Inferior parietal cortex (tissue), 1 donor: ENCODE measurements at regions not wholly inside any gene's neighbourhood (a gene's known extent, or its start where the extent isn't known, plus 50 kb on each side); places are given as distances from the start of the nearest gene placed in this dataset.
"Not testable (repeated sequence)": the region's sequence is repeated elsewhere in the genome, so short reads cannot be mapped to it uniquely, and the experiment has no call there.

ENCODE experiments used
- DNase-seq: peaks from one replicate; pipeline ENCODE4 v3.0.0-alpha.2; 2016; ENCODE audit errors: extremely low spot score

DNA sequence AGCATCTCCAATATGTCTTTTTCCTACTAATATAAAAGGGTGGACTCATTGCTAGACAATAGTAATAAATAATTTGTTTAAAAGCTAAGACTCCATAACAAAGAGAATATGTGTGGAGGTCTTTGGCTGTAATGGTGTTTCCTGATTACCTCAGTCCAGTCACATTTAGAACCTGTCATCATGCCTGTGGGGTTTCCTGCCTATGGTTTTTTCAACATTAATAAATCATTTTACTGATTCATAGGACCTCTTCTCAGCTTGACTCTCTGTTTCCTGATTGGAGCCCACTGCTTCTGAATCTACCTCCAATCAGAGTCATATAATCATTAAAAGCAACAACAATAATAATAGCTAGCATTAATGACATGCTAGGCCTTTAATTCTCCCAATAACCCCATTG lies 52.4 kb upstream of the GNAI1 start:
- DNase-seq = no peak

DNA sequence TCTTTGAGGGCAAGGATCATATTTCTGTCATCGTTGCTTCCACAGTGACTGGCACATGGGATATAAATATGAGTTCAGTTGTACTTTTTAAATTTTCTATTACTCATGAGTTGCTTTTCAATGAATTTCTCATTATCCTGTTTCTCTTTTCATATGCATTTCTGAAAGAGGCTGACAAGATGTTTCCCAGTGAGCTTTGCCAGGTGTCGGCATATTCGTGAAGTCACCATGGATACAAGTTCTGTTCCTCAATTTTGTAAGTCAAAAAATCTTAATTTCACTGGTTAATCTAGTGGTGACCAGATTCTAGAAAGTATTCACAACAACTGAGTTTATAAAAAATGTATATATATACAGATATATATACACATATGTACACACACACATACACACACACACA lies 55.7 kb upstream of the GNAI1 start:
- no peak for DNase-seq

DNA sequence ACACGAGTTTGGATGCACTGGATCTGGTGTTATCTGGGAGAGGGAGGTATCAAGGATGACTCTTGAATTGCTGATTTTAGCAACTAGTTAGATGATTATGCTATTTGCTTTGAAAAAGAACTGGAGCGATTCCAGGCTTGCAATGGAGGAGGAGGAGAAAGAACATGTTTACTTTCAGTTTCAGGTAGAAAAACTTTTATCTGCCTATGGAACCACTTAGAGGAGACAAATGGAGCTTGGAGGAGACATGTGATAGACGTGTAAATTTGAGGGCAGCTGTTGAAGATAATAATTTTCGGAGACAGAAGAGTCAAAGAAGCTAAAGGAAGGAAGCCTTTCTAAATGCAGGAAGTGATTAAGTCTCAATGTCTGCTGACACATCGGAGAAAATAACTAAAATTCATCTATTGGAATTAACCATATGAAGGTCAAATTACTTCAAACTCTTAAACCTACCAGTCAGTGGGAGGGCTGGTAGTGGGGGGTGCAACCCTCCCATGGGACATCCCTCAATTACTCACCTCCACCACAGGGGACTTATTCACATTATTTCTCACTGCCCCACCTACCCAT lies 56.4 kb upstream of the GNAI1 start:
- DNase-seq = no peak

DNA sequence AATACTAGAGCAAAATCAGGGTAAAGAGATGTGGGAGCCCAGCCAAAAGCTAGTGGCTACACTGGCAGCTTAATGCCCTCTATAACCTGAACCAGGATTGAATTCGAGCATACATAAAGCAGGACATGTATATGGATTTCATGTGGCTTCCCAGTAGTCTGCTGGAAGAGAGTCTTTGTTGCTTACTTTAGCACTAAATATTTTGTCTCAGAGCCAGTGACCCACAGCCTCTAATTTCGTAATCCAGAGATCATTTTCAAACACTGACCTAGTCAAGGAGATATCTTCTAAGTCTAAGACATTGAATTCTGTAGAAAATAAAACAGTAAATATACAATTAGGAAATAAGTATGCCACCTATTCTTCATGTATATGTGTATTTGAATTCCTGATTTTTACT lies 64.2 kb upstream of the GNAI1 start:
- DNase-seq = no peak

DNA sequence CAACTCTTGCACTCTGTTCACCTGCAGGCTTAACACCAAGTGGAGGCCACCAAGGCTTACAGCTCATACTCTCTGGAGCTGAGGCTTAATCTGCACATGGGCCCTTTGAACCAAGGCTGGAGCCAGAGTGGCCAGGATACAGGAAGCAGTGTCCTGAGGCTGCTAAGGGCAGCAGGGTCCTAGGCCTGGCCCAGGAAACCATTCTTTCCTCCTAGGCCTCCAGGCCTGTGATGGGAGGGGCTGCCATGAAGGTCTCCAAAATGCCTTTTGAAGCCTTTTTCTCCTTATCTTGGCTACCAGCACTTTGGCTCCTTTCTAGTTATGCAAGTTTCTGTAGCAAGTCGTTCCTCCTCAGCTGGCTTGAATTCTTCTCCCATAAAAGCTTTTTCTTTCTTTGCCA lies 68.0 kb upstream of the GNAI1 start:
- DNase-seq = no peak

DNA sequence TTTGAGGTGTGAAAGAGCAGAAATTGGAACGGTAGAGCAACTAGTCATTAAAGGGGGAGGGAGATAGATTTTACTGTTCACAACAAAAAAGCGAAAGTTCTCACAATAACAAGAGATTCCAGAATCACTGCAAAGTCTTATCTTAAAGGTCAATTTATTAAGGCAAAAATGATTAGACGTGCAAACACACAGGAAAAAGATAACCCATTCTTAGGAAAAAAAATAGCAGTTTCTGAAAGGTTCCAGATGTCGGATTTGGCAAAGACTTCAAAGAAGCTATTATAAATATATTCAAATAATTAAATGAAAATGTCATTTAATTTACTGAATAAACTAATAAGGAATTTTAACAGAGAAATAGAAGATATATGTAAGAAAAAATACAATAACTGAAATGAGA lies 70.8 kb upstream of the GNAI1 start:
- no peak for DNase-seq

DNA sequence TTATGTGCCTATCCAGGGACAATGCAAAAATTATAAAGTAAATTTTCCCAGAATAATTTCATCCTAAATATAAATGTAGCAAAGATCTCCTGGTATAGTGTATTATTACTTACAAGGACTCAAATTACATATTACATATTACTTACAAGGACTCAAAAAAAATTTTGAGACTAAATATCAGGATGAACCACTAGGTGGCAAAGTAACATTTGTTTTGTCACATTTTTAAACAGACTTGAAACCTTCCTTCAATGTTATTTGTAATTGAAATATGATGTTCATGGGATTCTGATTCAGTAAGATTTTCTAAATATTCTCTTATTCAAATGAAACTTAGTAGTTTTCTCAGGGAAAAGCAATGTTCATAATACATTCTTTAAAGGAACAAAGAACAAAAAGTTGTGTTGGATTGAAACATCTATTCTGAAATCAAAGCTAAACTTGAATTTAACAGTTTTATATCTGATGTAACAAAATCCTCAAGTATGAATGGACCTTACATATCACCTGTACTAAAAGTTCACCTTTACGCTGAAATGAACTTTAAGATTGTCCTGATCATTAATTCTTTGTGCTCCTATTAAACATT lies 74.3 kb upstream of the GNAI1 start:
- DNase-seq = peak; percentile 90

DNA sequence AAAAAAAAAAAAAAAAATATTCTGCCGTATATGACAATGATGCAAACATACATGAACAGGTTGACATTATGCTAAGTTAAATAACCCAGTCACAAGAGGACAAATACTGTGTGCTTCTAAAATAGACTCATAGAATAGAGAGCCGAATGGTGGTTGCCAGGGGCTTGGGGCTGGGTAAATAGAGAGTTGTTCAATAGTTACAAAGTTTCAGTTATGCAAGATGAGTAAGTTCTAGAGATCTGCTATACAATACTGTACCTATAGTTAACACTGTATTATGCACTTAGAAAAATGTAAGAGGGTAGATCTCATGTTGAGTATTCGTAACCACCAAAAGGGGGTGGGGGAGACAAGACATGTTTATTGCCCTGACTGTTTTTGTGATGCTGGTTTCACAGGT lies 77.1 kb upstream of the GNAI1 start:
- no peak for DNase-seq

DNA sequence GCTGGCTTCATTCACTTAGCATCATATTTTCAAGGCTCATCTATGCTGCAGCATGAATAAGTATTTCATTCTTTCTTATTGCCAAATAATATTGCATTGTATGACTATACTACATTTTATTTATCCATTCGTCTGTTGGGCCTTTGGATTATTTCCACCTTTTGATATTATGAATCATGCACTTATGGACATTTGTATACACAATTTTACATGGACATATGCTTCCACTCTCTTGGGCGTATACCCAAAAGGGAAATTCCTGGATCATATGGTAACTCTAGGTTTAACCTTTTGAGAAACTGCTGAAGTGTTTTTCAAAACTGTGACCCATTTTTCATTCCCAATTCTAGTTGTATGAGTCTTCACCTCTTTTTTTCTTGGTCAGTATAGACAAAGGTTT lies 80.3 kb upstream of the GNAI1 start:
- DNase-seq = no peak

DNA sequence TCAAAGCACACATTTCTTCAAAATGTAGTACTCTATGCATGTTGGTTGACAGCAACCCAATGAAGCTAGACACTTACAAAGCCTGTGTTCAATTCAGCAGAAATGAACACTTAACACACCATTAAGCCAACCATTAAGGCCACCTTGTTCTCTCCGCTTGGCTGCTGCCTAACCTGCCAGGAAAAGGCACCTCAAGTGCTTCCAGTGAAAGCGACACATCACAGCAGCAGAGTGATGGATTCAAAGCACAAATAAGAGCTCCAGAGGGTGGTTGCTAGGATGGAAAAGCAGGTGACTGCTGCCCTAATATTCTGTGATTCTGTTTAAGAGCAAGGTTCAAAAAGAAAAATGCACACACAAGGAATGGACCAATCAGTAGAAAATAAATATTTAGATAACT lies 81.5 kb upstream of the GNAI1 start:
- DNase-seq = no peak

DNA sequence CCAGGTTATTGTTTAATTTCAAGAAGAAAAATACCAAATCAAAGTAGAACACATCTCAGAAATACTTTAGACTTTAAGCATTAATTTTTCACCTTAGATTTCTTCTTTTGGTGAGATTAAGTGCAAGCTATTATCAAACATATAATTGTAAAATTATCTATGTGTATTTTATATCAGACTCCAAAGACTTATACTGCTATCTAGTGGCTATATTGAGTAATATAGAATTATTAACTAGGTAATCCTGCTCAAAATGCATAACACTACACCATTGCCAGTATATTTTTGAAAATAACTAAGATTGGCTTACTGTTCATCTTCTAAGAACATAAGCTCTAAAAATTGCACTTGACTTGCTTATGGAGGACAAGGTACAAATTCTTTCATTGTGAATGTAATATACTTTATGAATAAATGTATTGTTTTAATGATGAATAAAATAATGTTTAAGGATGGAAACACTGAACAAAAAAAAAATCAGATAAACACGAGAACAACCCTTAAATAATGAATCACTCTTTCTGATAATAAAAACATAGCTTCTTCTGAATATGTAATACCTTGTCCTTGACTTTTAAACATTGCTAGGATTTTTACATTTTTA lies 86.7 kb upstream of the GNAI1 start:
- no peak for DNase-seq

DNA sequence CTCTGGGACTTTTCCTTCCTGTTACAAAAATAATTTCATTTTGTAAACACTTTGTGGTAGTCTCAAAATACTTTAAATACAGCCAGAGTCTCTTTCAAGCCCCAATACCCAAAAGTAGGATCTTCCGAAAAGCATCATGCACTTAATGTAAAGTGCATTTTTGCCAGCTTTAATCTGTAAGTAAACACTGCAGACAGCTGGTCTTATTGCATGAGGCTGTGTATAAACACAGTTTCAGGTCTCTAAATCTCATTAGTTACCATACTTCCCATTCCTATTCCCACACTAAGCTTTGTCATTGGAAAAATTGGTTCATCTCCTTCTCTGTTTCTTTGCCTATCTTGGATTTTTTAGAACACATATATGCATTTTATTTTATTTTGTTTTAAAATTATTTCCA lies 87.6 kb upstream of the GNAI1 start:
- DNase-seq = no peak

DNA sequence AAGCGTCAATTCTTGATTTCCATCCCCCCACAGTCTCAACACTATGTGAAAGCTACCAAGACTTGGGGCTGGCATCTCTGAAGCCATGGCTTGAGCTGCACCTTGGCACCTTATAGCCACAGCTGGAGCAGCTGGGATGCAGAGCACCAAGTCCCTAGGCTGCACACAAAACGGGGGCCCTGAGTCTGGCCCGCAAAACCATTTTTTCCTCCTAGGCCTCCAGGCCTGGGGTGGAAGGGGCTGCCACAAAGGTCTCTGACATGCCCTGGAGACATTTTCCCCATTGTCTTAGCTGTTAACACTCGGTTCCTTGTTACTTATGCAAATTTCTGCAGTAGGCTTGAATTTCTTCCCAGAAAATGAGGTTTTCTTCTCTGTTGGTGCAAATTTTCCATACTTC lies 89.8 kb upstream of the GNAI1 start:
- no peak for DNase-seq

DNA sequence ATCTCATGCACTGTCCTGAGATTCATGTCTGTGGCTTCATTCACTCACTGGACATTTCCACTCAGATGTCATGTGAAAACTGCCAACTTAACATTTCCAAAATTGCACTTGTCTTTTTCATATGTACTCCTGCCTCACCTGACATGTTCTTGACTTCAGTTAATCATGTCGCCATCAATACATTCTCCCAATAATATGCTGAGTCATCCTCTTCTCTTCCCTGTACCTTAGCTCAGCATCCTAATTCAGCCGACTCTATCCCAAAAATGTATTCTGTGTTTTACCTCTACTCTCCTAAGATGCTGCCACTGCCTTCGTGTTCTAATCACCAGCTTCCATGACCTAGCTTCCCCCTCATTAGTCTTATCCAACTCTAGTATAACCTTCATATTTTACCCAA lies 93.9 kb upstream of the GNAI1 start:
- DNase-seq = no peak

DNA sequence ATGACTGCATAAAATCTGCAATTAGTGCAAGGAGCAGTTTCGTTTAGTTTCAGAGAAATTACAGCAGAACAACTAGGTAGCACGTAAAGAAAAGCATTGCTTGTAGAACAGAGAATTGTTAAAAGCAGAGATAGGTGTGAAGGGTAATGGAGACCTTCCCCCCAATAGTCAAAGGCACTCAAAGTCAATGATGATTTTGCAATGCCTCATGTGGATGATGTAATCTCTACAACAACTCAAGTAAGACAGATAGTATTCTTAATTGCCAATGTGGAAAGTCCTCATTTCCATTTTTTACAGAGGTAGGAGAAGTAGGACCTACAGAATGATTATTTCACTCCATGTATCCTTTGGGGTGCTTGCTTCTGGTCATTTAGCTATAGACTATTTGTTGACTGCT lies 94.3 kb upstream of the GNAI1 start:
- DNase-seq = no peak

DNA sequence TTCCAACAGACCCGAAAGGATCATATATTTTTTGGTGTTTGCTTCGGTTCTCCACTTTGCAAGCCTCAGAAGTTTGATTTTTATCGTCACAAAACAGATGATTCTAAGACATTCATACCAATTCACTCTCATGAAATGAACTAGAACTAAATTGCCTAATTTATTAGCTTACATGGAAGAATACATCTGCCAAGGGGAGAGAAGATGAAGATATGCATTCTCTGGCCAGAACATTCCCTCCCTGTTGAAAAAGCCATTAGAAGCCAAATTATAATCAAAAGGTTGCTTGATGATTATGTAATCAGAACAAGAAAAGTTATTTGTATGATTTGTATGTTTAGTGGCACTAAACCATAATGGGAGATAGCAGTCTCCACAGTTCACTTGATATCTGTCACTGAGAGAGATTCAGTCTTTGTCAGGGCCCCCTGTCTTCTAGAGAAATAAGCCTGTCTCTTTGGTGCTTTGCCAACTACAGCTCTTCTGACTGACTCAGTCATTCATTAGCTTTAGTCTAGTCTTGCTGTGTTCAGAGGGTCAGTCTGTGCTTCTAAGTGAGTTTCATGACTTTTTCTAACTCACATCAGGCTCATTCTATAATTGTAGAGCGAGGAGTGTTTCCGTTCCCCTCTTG lies 95.3 kb upstream of the GNAI1 start:
- DNase-seq = no peak

DNA sequence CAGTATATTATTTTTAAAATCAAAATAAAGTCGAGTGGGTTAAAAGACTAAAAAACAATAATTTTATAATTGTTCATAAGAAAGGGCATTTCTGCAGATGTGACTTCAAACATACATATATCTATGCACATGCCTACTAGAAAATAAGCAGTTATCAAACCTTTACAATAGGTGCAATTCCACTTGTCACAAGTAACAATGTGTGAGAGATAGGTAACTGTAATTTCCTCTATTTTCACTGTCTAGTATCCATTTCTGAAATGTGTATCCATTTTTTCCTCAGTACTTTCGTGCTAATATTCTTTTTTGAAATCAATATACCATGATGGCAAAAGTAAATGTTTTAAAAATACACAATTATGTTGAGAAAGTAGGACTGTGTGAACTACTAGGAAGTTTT lies 96.9 kb upstream of the GNAI1 start:
- DNase-seq = no peak

DNA sequence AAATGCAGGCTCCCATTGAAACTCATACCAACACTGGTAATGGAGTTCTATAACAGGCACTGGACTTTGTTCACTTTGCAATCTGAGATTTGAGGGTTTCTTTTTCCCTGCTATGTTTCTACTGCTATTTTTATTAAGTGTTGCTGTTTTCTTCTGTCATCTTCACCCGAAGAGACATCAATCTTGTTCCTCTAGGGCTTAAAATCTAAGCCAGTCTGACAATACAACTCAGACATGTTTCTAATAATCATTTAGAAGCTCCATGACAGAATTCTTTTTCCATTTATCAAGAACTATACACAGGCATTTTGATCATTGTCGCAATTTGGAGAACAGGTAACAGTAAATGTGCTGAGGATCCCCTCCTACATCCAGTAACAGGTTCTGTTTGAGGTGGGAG lies 98.5 kb upstream of the GNAI1 start:
- DNase-seq = no peak

DNA sequence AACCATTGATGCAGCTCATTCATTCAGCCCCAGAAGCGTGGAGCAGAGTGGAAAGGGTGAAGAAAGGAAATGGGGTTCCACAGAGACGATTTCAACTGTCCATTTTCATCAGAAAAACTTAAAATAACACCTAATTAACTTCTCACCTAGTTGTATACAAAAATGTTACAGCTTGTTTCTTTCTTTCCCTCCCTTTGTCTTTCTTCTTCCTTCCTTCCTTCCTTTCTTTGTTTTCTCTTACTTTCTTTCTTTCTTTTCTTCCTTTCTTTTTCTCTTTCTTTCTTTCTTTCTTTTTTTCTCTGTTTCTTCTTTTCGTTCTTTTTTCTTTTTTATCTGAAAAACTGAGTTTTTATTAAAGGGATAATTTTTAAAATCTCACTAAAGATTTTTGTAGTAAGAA lies 105.9 kb upstream of the GNAI1 start:
- no peak for DNase-seq

DNA sequence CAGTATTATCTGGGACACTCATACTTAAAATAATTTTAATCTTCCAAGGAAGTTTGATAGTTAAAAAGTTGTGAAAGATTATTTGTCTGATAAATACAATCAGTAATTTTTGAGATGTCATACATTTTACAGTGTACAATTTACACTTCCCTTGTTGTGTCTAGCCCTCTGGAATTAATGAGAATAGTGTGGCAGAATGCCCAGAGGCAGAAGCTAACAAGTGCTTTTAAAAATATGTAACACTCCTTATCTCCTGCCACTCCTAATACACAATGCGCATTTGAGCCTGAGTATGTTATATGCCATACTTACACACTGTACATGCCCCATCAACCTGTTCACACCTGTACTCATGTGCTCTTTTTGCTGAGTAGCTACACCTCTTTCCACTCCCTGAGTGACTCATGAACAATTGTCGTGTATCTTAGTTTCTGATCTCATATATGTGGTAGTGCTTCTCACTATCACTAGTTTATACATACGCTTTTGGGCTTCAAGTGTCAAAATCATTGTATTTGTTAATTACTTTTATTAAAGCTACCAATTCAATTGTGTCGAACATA lies 106.9 kb upstream of the GNAI1 start:
- no peak for DNase-seq

DNA sequence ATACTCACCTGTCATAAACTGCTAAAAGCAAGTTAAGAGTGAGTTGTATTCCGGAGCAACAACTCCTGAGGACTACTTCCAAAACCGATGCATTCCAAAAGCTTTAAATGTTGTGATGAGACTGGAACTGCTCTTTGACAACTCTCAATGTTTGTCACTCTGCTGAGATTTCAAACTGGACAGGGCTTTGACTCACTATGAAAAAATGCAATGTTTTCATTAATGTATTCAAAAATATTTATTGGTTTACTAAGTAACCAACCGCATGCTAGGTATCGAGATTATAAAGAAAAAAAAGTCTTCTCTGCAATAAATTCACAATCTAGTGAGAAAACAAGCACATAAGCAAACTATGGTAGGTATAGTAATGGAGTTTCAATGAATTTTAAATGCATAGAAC lies 107.9 kb upstream of the GNAI1 start:
- DNase-seq = no peak

DNA sequence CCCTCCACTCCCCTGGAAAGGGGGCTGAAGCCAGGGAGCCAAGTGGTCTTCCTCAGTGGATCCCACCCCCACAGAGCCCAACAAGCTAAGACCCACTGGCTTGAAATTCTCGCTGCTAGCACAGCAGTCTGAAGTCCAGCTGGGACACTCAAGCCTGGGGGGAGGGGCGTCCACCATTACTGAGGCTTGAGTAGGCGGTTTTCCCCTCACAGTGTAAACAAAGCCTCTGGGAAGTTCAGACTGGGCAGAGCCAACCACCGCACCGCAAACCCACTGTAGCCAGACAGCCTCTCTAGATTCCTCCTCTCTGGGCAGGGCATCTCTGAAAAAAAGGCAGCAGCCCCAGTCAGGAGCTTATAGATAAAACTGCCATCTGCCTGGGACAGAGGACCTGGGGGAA lies 114.4 kb upstream of the GNAI1 start:
- DNase-seq = not testable (repeated sequence)

DNA sequence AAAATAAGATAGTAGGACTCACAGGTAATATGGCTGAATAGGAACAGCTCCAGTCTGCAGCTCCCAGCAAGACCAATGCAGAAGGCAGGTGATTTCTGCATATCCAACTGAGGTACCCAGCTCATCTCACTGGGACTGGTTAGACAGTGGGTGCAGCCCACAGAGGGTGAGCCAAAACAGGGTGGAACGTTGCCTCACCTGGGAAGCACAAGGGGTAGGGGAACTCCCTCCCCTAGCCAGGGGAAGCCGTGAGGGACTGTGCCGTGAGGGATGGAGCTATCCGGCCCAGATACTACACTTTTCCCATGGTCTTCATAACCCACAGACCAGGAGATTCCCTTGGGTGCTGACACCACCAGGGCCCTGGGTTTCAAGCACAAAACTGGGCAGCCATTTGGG lies 114.8 kb upstream of the GNAI1 start:
- not testable (repeated sequence) for DNase-seq
